Muscle of arm (tissue), 1 donor: ENCODE measurements at regions not wholly inside any gene's neighbourhood (a gene's known extent, or its start where the extent isn't known, plus 50 kb on each side); places are given as distances from the start of the nearest gene placed in this dataset.
"Not testable (repeated sequence)": the region's sequence is repeated elsewhere in the genome, so short reads cannot be mapped to it uniquely, and the experiment has no call there.

ENCODE experiments used
- DNase-seq: peaks from one replicate; pipeline ENCODE4 v3.0.0-alpha.2; 2013

- DNase-seq = no peak
These were observed 336.0 kb downstream of the HGF start for GRCh38 chr7:81433692-81434331.

GRCh38 chr7:81433206-81433605 lies 336.6 kb downstream of the HGF start:
- no peak for DNase-seq

- peak; percentile 41 for DNase-seq
These were observed 339.1 kb downstream of the HGF start for GRCh38 chr7:81430761-81431160.

GRCh38 chr7:81430150-81430549 lies 339.7 kb downstream of the HGF start:
- DNase-seq = no peak

- no peak for DNase-seq
These were observed 342.4 kb downstream of the HGF start for GRCh38 chr7:81427461-81427860.

GRCh38 chr7:81420526-81421226 lies 349.2 kb downstream of the HGF start:
- peak; percentile 51 for DNase-seq

GRCh38 chr7:81419731-81420130 lies 350.1 kb downstream of the HGF start:
- no peak for DNase-seq

GRCh38 chr7:81416659-81417058 lies 353.2 kb downstream of the HGF start:
- no peak for DNase-seq

GRCh38 chr7:81415181-81415580 lies 354.7 kb downstream of the HGF start:
- DNase-seq = no peak

GRCh38 chr7:81414411-81414810 lies 355.4 kb downstream of the HGF start:
- no peak for DNase-seq

- no peak for DNase-seq
These were observed 359.3 kb downstream of the HGF start for GRCh38 chr7:81410471-81411117.

GRCh38 chr7:81408728-81409127 lies 361.1 kb downstream of the HGF start:
- no peak for DNase-seq

- DNase-seq = no peak
These were observed 362.8 kb downstream of the HGF start for GRCh38 chr7:81407094-81407493.

- no peak for DNase-seq
These were observed 365.2 kb downstream of the HGF start for GRCh38 chr7:81404669-81405068.

- DNase-seq = no peak
These were observed 367.6 kb downstream of the HGF start for GRCh38 chr7:81402227-81402626.

- DNase-seq = no peak
These were observed 370.4 kb downstream of the HGF start for GRCh38 chr7:81399471-81399870.

GRCh38 chr7:81394029-81394428 lies 375.8 kb downstream of the HGF start:
- DNase-seq = no peak

- no peak for DNase-seq
These were observed 376.8 kb downstream of the HGF start for GRCh38 chr7:81393018-81393417.

- no peak for DNase-seq
These were observed 384.5 kb downstream of the HGF start for GRCh38 chr7:81385370-81385769.

GRCh38 chr7:81383846-81384245 lies 386.0 kb downstream of the HGF start:
- DNase-seq = no peak

GRCh38 chr7:81374641-81375040 lies 395.2 kb downstream of the HGF start:
- DNase-seq = not testable (repeated sequence)

- DNase-seq = no peak
These were observed 399.0 kb downstream of the HGF start for GRCh38 chr7:81370822-81371221.

- DNase-seq = no peak
These were observed 402.4 kb downstream of the HGF start for GRCh38 chr7:81367326-81367931.
